ENCODE measurements at regions not wholly inside any gene's neighbourhood (a gene's known extent, or its start where the extent isn't known, plus 50 kb on each side); places are given as distances from the start of the nearest gene placed in this dataset.

DNA sequence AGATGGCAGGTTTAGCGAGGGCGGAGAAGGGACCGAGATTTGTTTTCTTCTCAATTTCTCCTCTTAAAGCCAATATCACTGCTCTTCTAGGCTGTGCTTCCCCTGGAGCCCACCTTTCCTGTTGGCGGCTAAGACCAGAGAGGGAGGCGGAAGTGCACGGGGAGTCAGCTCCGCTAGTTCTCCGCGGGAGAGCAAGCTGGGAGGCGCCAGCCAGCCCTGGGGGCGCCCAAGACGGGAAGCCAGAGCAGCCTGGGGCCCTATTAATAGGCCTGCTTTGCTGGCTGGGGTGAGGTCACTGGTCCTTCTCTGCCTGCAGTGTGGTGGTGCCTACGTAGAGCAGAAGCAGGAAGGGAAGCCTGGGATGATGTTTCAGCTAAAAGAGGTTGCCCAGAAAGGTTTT lies 61.6 kb downstream of the LSM5 start:
- no peak for DNase-seq

DNA sequence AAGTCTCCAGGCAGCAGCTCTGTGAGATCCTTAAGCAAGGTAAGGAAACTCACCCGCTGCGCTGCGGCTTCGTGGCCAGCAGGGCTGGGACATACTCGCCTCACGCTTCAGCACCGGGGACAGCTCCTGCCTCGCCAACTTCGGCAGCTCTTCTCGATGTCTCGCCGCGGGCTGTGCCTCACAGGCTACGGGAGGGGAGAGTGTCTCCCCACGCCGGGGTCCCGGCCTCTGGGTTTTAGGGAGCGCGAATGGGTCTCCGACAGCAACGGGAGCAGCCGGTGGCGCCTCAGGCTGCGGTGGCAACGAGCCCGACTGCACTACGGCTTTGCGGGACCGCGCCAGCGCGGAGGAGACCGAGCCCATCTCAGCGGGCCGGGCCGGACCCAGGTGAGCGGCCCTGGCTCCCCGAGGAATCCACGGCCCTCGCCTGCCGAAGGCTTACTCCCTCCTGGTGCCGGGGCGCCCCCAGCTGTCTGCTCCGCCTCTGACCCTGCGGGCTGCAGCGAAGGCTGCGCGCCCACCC lies 62.4 kb downstream of the LSM5 start:
- peak; percentile 56 for DNase-seq

DNA sequence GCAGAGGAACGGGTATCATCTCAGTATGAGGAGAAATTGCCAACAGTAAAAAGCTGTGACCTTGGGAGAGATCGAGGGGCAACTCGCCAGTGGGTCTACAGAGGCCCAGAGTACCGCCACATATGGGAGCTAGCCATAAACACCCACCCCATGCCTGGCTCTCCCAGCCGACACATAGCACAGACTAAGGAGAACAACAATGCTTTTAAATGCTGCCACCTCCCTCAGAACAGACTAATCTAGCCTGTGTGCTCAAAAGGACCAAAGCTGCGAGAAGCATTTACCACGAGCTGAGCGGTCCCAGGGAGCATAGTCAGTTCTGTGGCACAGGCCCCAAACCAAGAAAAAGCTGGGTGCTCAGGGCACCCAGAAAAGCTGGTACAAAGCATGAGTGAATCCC lies 73.3 kb downstream of the LSM5 start:
- no peak for DNase-seq

DNA sequence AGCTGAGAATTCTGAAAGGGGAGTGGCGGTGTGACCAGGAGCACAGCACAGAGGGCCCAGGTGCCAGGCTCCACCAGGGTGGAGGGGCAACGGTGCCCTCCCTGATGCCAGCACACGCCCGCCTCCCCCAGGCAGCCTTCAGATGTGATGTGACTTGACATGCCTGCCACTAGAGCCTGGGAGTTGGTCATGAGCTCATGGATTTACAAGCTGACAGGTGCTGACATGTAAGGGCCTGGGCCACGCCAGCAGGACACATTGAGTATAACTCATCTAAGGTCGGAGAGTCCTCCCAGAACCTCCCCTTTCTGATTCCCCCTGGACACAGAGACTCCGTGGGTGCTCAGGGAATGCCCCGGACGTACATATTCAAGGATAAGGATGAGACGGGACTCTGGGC lies 74.2 kb downstream of the LSM5 start:
- DNase-seq = no peak

DNA sequence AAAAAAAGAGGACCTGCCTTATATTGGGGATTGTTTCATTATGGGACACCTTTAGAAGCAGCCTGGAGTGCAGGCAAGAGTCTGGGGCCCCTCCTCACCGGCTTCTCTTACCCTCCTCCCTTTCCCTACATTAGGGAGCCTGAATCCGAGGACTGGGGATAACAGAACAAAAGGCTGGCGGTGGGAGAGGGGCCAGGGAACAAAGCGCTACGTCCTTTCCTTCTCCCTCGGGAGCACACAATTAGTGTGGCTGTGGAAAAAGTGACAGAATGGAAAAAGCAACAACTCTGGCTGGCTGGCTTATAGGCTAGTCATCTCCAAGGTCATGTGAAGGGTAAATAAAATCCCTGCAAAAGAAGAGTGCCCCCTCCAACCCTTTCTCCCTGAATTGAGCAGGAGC lies 74.7 kb downstream of the LSM5 start:
- DNase-seq = no peak

DNA sequence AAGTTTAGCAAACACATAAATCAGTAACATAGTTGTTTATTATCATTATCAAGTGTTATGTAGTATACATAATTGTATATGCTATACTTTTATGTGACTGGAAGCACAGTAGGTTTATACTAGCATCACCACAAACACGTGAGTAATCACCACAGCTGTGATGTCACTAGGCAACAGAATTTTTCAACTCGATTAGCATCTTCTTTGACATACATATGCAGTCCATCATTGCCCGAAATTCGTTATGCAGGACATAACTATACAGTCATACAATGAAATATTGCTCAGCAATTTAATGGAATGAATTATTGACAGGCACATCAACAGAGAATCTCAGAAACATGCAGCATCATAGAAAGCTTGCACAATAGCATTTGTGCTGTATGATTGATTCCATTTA lies 77.7 kb downstream of the LSM5 start:
- no peak for DNase-seq

DNA sequence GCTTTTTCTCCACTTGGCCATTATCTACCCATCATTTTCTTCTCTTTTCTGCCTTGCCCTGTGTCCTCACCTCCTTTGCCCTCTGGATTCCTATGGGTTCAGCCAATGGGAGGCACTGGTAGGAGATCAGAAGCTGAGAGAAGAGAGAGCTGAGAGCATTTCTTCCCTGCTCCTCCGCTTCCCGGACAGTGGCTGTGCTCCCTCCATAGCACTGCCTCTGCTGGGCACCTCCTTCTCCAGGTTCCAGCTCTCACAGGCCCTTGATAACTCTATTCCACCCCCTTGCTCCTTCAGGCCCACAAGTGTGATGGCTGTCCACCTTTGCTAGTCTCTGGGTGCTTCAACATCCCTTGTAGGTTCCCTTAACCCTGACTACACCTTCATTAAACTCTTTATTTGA lies 79.6 kb downstream of the LSM5 start:
- no peak for DNase-seq

DNA sequence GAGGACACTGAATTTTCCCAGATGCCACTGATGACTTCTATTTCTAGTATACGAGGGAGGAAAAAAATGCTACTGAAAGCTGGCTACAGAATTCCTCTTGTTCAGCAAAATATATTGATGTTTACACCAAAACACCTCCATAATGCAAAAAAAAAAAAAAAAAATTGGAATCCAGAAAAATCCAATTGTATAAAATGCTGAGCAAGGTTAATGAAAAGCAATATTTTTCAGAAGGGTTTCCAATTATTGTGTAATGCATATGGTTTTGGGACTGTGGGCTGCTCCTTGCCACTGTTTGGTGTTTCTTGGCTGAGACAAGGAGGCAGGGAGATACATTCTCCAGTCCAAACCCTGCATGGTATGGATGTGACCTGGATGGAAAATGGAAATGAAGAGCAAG lies 83.8 kb downstream of the LSM5 start:
- DNase-seq = no peak

DNA sequence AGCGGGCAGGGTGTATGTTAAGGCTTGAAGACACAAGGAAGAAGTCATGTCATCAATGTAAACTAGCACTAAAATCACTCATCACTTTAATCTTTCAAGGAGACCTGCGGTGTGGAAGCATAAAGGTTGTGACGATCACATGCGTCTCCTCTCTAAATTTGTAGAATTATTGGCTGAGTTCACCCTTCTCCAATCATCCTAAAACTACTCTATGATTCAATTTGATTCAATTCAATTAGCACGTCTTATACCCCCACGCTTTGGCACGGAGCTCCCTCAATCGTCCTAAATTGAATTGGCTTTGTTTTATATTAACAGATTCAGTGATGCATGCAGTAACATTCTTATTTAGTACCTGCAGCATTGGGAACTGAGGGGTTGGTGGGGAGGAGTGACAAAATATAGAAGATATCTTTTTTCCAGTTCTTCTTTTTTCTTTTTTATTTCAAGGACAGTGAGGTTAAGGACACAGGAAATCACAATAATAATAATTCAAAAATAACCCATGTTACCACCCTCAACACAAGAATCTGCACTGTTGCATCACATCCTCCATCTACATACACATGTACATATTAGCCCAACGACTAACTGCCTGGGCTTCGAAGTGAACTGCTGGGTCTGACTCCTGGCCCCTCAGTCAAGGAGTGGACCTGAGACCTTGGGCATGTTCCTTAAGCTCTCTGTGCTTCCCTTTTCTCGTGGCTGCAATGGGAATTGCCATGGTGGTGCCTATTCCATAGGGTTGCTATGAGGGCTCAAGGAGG lies 86.5 kb downstream of the LSM5 start:
- no peak for DNase-seq

DNA sequence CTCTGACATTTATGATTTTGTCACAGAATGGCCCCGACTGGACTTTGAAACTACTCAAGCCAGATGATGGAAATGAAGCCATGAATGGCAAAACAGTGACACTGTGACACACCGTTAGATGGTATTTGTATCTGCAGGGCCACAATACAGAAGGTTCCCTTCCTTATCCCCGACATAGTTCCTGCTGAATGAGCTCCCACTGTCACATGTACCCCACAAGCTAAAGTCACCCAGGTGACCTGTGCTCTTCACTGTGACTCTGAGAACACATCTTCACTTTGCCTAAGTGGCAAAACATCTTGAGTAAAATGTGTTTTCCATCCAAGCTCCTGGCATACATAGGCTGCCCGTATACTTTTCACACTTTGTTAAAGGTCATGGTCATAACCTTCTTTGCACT lies 89.5 kb downstream of the LSM5 start:
- DNase-seq = no peak

DNA sequence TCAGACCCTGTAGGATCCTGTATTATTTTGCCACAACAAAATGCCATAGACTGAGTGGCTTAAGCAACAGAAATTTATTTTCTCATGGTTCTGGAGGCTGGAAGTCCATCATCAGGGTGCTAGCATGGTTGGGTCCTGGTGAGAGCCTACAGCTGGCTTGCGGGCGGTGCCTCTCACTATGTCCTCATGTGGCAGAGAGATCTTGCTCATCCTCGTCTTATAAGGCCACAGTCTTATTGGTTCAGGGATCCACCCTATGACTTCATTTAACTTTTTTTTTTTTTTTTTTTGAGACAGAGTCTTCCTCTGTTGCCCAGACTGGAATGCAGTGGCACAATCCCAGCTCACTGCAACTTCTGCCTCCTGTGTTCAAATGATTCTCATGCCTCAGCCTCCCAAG lies 90.9 kb downstream of the LSM5 start:
- no peak for DNase-seq

DNA sequence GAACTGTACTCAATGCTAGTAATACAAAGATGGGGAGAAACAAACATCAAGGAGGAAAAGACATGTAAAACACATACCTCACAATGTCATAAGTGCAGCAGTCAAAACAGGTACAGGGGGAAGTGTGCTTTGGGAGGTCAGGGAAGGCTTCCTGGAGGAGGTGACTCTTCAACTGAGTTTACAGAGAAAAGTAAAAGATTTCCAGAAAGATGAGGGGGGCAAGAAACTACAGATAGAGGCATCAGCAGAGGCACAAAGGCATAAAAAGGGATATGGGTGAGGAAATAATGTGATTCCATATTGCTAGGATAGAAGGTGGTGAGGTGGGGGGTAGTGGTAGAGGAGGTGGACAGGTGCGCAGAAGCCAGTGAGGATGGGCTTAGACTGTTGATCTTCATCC lies 95.0 kb downstream of the LSM5 start:
- DNase-seq = no peak

DNA sequence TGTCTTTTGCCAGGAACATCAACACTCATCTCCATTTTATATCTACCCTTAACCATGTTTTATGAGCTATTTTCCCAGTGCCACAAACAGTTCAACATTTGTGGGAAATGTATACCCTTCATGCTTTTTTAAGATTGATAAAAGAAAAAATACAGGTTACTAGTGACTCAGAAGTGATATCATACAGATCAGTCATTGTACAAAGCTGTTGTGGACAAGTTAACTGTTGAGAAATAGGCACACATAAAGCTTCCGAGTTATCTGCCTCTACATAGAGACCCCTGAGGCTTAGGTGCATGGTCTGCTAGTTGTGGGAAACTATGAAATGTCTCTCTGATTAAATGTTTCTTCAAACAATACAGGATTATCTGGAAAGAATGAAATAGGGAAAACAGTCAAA lies 96.3 kb downstream of the LSM5 start:
- DNase-seq = no peak

DNA sequence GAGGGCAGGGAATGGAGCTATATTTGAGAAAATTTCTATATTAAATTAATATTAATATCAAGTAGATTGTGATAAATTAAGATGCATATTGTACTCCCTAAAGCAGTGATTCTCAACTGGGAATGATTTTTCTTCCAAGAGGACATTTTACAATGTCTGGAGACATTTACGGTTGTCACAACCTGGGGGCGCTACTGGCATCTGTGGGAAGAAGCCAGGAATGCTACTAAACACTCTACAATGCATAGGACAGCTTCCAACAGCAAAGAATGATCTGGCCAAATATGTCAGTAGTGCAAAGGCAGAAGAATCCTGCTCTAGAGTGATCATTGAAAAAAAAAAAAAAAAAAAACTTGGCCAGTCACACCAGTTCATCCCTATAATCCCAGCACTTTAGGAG lies 100.0 kb downstream of the LSM5 start:
- DNase-seq = no peak

DNA sequence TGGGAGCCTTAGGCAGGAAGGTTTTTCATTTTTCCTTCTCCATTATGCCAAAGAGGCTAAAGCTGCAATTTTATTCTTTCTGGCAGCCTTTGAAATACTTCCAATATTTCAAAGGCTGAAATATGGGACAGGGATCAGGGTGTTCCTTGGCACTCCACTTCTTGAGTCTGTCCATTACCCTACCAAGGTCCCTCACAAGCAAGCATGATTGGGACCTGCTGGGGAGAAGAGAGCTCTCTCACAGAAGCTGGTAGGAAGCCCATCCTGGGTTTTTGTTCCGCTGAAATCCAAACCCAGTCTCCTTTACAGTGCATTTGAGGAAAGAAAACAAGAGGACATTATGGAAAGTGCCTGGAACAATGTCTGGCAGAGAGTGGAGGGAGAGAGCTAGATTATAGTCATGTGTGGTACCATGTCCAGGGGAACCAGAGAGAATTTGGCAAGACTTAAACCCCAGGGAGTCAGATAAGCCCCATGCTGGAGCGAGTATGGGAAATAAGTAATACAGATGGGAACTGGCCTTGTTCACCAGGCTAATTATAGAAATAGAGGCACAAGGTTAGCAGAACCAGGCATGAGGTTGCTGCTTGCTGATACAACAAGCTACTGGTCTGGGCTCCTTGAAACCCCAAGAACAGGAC lies 104.7 kb downstream of the LSM5 start:
- DNase-seq = no peak

DNA sequence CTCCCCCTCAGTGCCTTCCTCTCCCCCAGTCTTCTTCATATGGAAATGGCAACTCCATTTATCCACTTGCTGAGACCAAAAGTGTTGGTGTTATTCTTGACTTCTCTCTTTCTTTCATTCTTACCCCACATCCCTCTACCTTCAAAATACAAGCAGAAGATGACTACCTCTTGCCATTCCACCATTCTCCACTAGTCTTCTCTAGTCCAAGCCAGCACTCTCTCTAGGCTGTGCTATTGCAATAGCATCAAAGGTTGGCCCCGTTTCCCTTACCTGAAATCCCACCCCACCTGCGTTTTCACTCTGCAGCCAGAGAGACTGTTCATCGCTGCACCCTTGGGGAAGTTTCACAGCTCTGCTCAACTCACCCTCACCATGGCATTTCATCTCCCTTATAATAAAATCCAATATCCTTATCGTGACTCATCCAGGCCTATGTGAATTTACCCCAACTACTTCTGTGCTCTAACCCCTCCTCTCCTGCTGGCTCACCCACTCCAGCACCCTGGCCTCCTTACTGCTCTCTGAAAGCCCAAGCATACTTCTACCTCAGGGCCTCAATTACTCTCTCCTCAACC lies 109.1 kb downstream of the LSM5 start:
- no peak for DNase-seq

DNA sequence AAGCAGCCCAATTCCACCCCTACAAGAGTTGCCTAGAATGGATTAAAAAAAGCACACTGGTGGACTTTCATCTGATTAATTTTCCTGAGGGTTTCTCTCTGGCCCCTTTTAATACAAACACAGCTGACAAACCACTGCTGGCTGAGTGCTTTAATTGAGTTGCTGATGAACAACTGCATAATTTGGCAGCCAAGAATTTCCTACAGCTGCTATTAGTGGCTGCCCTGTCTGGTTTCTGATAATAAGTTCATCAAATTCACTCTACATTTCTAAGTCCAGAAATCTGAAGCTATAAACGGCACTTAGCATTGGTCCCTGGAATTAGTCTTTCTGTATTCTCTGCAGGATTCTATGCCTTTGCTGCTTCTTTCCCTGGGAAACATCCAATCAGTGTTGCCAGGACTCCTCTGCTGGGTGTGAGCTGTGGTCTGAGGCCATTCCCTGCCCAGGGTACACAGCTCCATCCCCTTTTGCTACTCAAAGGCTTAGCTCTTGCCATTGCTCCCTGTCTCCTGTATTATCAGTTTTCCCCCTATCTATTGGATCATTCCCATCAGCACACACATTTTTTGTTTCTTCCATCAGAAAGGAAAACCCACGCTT lies 110.6 kb downstream of the LSM5 start:
- no peak for DNase-seq

DNA sequence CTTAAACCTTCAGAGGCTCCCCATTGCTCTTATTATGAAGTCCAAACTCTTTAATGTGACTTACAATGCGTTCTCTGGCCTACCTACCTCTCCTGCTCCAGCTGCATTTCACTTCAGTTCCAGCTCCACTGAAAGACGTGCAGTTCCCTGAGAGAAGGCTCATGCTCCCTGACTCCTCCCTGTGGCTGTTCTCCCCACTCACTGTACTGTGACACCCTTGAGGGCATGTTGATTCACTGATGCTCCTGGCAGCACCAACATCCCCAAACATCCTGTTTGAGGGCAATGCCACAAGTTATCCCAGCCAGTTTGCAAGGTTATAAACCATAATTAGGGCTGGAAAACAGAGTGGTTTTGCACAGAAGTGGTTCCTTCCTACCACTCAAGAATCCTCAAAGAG lies 111.2 kb downstream of the LSM5 start:
- no peak for DNase-seq

DNA sequence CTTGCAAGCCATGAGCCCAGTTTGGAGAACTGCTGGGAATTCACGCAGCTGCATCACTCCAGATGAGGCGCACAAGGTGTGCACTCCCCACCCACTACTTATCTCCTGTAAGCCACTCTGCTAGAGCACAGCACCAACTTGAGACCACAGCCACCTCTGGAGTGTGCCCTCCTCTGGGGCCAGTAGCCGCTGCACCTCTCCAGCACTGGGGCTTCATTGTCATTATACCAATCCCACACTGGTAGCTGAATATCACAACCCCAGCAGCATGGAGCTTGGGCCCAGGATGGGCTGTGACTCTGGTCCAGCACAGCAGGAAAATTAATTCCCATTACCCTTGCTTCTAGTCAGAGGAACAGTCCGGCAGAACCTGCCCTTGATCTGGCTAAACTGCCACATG lies 125.6 kb downstream of the LSM5 start:
- no peak for DNase-seq

DNA sequence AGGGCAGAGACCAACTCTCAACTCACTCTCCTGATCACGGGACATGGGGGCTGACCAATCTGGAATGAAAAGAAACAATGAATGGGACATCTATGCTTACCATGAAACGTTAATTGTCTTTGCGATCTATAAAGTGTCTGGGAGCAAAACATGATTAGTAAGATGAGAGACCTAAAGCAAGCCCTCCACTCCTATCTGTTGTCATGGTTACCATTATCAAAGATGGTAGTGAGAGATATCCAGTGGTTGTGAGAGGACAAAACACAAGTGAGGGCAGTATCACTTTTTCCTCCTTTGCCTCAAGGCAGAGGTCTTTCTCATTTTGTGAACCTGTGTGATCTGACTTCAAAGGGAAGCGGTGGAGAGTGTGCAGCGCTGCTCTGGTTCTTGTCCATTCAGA lies 130.1 kb downstream of the LSM5 start:
- no peak for DNase-seq

DNA sequence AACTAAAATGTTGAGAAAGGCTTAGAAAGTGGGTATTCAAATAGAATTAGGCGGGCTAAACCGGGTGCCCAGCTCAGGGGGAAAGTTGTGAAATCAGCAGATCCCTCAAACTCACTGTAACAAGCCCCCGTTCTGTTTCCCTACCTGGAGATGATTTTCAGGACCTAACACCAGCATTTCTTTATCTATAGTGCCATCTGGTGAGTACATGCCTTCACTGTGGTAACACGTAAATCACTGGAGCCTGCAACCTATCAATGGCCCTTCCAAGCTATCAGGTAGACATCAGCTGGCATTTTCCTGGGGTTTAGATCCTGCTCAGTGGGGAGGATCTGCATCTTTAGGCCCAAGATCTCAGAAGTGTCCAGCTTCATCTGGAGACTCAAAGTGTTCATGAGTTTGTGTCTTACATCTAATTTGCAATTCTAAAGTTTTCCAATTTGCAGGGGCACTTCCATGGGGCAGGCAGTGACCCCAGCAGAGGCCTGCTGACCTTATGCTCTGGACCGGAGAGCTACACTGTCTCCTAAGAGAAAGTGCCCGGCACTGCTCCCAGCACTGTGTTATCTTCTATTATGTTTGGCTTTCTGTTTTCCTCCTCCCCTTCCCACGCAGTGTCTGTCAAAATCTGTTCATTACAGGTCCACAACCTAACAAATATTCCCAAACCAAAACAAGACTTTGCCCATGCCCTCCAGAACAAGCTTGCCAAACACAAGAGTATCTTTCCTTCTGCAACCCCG lies 132.5 kb downstream of the LSM5 start:
- DNase-seq = no peak

DNA sequence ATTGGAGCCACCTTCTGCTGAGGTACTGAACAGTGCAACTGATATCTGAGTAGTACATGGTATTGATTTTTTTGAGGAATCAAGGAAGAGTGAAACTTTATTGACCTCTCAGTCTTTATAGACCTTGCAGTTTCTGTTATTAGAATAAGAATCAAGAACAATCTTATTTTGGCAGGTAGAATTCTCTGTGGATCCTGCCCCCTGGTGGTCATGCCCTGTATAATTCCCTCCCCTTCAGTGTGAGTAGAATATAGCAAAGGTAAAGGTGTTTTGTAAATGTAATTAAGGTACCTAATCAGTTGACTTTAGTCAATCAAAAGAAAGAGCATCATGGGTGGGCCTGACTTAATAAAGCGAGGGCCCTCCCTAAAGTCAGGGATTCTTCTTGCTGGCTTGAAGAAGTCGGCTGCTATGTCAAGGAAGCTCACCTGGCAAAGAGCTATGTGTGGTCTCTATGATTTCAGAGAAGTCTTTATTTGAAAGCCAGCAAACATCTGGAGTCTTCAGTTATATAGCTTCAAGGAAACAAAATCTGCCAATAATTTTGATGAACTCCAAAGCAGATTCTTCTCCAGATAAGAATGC lies 142.8 kb downstream of the LSM5 start:
- no peak for DNase-seq

DNA sequence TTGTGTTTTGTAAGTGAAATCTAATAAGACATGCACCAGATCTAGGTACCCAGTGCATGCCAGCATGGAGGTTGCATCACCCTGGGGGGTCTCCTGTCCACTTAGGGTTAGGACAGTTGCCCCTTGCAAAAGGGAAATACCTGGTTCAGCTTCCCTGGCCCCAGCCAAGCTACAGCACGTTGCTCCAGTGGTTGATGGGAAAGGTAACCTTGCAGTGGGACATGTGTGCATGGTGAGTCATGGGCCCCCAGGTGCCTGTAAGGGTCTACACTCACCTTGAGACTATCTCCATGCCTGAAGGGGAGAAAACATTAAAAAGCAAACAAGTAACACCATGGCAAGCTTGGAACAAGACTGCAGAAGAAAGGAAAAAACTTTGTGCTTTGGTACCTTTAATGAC lies 143.9 kb downstream of the LSM5 start:
- no peak for DNase-seq
